IMR-90 (cell line): ENCODE measurements at regions not wholly inside any gene's neighbourhood (a gene's known extent, or its start where the extent isn't known, plus 50 kb on each side); places are given as distances from the start of the nearest gene placed in this dataset.

Source experiments
- ATAC-seq: fragments of 200-7000 bp; cut with Tn5 transposase; 2 replicates; pipeline ENCODE4 v1.9.1; 2020; ENCODE audit warnings: low read depth, mild to moderate bottlenecking, moderate library complexity
- BruUV-seq: library from RNA; stranded (reverse); fragments of 400-500 nt; replicated peaks from 2 replicates; lab custom pipeline; 2021; lab: Mats Ljungman, UMichigan
- CTCF ChIA-PET: fragments of 300-600 bp; formaldehyde crosslinking; extraction: SDS; loops from one replicate; lab custom pipeline; 2021; ENCODE audit warnings: antibody characterized with exemption; lab: Yijun Ruan, JAX
- POLR2A ChIA-PET: fragments of 300-600 bp; sonication (Branson Sonifier 250); formaldehyde crosslinking; loops from one replicate; lab custom pipeline; 2022; ENCODE audit warnings: antibody characterized with exemption; ENCODE audit not compliant: unreplicated experiment; lab: Charles Lee
- DNase-seq: peaks from one replicate; pipeline ENCODE4 v3.0.0; 2013
- H2AFZ ChIP-seq: replicated peaks from 2 replicates; pipeline ENCODE3; 2013; ENCODE audit warnings: low read length, mild to moderate bottlenecking; ENCODE audit not compliant: poor library complexity
- H2AK5ac ChIP-seq: 2 replicates; pipeline ENCODE4 v1.6.1; 2013; ENCODE audit warnings: low read depth, low read length, inconsistent platforms
- H2AK9ac ChIP-seq: replicated peaks from 2 replicates; pipeline ENCODE3; 2013; ENCODE audit warnings: mild to moderate bottlenecking, low read depth, low read length, moderate library complexity; ENCODE audit not compliant: poor library complexity
- H2BK120ac ChIP-seq: 2 replicates; pipeline ENCODE4 v1.6.1; 2013; ENCODE audit warnings: low read depth, low read length, inconsistent platforms
- H2BK15ac ChIP-seq: 3 replicates; pipeline ENCODE4 v1.6.1; 2013; ENCODE audit warnings: low read depth, low read length, inconsistent platforms
- H2BK20ac ChIP-seq: 2 replicates; pipeline ENCODE4 v1.6.1; 2013; ENCODE audit warnings: low read depth, mild to moderate bottlenecking, inconsistent platforms, low read length, moderate library complexity
- H2BK5ac ChIP-seq: 2 replicates; pipeline ENCODE4 v1.6.1; 2013; ENCODE audit warnings: mild to moderate bottlenecking, low read depth, low read length, inconsistent platforms; ENCODE audit not compliant: poor library complexity, severe bottlenecking
- H3K14ac ChIP-seq: replicated peaks from 2 replicates; pipeline ENCODE4 v1.6.1; 2013; ENCODE audit warnings: low read depth, low read length, inconsistent platforms
- H3K18ac ChIP-seq: 2 replicates; pipeline ENCODE4 v1.6.1; 2013; ENCODE audit warnings: low read depth, low read length, control low read depth
- H3K23ac ChIP-seq: 2 replicates; pipeline ENCODE4 v1.6.1; 2013; ENCODE audit warnings: low read depth, low read length, inconsistent platforms
- H3K27ac ChIP-seq: 2 replicates; pipeline ENCODE4 v1.5.1; 2013; ENCODE audit warnings: mild to moderate bottlenecking, control low read depth, low read length; ENCODE audit not compliant: insufficient read depth
- H3K27me3 ChIP-seq: 2 replicates; pipeline ENCODE4 v1.6.1; 2013; ENCODE audit warnings: low read length; ENCODE audit not compliant: control insufficient read depth, insufficient read depth
- H3K36me3 ChIP-seq: 2 replicates; pipeline ENCODE4 v1.6.1; 2013; ENCODE audit warnings: low read length, mixed read lengths; ENCODE audit not compliant: control insufficient read depth, insufficient read depth
- H3K4ac ChIP-seq: 2 replicates; pipeline ENCODE4 v1.6.1; 2013; ENCODE audit warnings: low read depth, low read length, inconsistent platforms
- H3K4me1 ChIP-seq: 2 replicates; pipeline ENCODE4 v1.6.1; 2013; ENCODE audit warnings: low read length, mixed read lengths; ENCODE audit not compliant: control insufficient read depth, insufficient read depth
- H3K4me2 ChIP-seq: 2 replicates; pipeline ENCODE4 v1.6.1; 2013; ENCODE audit warnings: low read depth, mild to moderate bottlenecking, control low read depth, low read length, moderate library complexity
- H3K4me3 ChIP-seq: 2 replicates; pipeline ENCODE4 v1.5.1; 2013; ENCODE audit warnings: low read depth, mild to moderate bottlenecking, control low read depth, low read length, moderate library complexity; ENCODE audit not compliant: insufficient read depth
- H3K56ac ChIP-seq: 2 replicates; pipeline ENCODE4 v1.6.1; 2013; ENCODE audit warnings: low read length, inconsistent platforms; ENCODE audit not compliant: insufficient read depth; ENCODE audit errors: extremely low read depth
- H3K79me1 ChIP-seq, 2 experiments: 2 replicates each; pipeline ENCODE4 v1.6.1; 2013; ENCODE audit warnings: low read length in 2 of 2, inconsistent platforms in 1 of 2, low read depth in 1 of 2
- H3K9ac ChIP-seq: 2 replicates; pipeline ENCODE4 v1.6.1; 2013; ENCODE audit warnings: low read depth, low read length, control low read depth
- H3K9me1 ChIP-seq: 2 replicates; pipeline ENCODE4 v1.6.1; 2013; ENCODE audit warnings: low read length, inconsistent platforms; ENCODE audit not compliant: insufficient read depth
- H3K9me3 ChIP-seq: 2 replicates; pipeline ENCODE4 v1.6.1; 2013; ENCODE audit warnings: low read length; ENCODE audit not compliant: control insufficient read depth, insufficient read depth
- H4K20me1 ChIP-seq: 2 replicates; pipeline ENCODE4 v1.6.1; 2013; ENCODE audit warnings: low read length, inconsistent platforms; ENCODE audit not compliant: insufficient read depth
- H4K5ac ChIP-seq: 2 replicates; pipeline ENCODE4 v1.6.1; 2013; ENCODE audit warnings: mild to moderate bottlenecking, low read depth, low read length, control low read depth
- H4K8ac ChIP-seq, 2 experiments: 2 replicates each; pipeline ENCODE4 v1.6.1; 2013; ENCODE audit warnings: low read depth in 2 of 2, low read length in 2 of 2, control low read depth in 1 of 2, inconsistent platforms in 1 of 2
- H4K91ac ChIP-seq: 2 replicates; pipeline ENCODE4 v1.6.1; 2013; ENCODE audit warnings: low read depth, low read length, inconsistent platforms; ENCODE audit not compliant: insufficient read depth
- CTCF ChIP-seq: conservative IDR thresholded peaks from 2 replicates; pipeline ENCODE4 v1.5.1; 2012; ENCODE audit warnings: mild to moderate bottlenecking, low read depth, low read length, improper control_type of control experiment
- WGBS, 2 experiments: methylation state at CpG; one replicate each; pipeline versions ENCODE4 v1.1.5 to v1.1.7; 2013; ENCODE audit warnings: missing lambda C conversion rate in 2 of 2; ENCODE audit not compliant: insufficient read length in 1 of 2; ENCODE audit errors: extremely low coverage in 2 of 2; 5-methylcytosine and 5-hydroxymethylcytosine counted together
- dilution Hi-C: fragments of 300-500 bp; cut with HindIII; formaldehyde crosslinking; loops from one replicate; pipeline ENCODE4 v1.14.3; 2018; ENCODE audit warnings: low sequenced_read_pairs; ENCODE audit not compliant: unreplicated experiment
- in situ Hi-C: fragments of 300-500 bp; cut with MboI; formaldehyde crosslinking; loops from 3 replicates; pipeline ENCODE4 v1.14.3; 2019; ENCODE audit warnings: low sequenced_read_pairs, inconsistent platforms, mixed read lengths
- intact Hi-C: fragments of 100-400 bp; cut with micrococcal nuclease; formaldehyde crosslinking; loops from 2 replicates; pipeline ENCODE4 v1.10.0; 2022

- H2BK120ac ChIP-seq: no peak overlapping the region
- no peaks in the 10 kb centered on the region for H3K79me1 ChIP-seq
- no peak overlapping the region for H2BK20ac ChIP-seq
- no TSS peak for BruUV-seq
- no peak overlapping the region for H2BK5ac ChIP-seq
- DNase-seq: no peak
- no peak for ATAC-seq
- H4K91ac ChIP-seq: no peak overlapping the region
- H3K4ac ChIP-seq: no peak overlapping the region
- no peaks in the 10 kb centered on the region for H3K36me3 ChIP-seq
- WGBS, 2 experiments: no CpG with 5 or more reads among the region's 4 CpGs
- no peaks in the 10 kb centered on the region for H4K20me1 ChIP-seq
- H3K9ac ChIP-seq: no peak overlapping the region
- H2AFZ ChIP-seq: no peak overlapping the region
- H3K4me1 ChIP-seq: no peaks in the 10 kb centered on the region
- H4K5ac ChIP-seq: no peak overlapping the region
- no peaks in the 10 kb centered on the region for H3K27me3 ChIP-seq
- no peak overlapping the region for H3K56ac ChIP-seq
- no peak for TF ChIP-seq CTCF
- H3K27ac ChIP-seq: no peak overlapping the region
- H3K9me1 ChIP-seq: no peaks in the 10 kb centered on the region
- POLR2A ChIA-PET: no interaction called here
- H3K4me2 ChIP-seq: no peak overlapping the region
- in situ Hi-C loops: no loop called here
- H3K14ac ChIP-seq: no peak overlapping the region
- dilution Hi-C loops: no loop called here
- no peak overlapping the region for H2AK5ac ChIP-seq
- intact Hi-C loops: no loop called here
- H2BK15ac ChIP-seq: no peak overlapping the region
- H3K23ac ChIP-seq: no peak overlapping the region
- no peak overlapping the region for H2AK9ac ChIP-seq
- H3K9me3 ChIP-seq: peaks cover 20% of the 10 kb centered on the region
- CTCF ChIA-PET: no interaction called here
- no peak overlapping the region for H4K8ac ChIP-seq
- no peak overlapping the region for H3K4me3 ChIP-seq
- H3K18ac ChIP-seq: no peak overlapping the region
Observed at GRCh38 chr6:76533661-76534060, 461.2 kb upstream of the IMPG1 start.
